ENCODE measurements at regions not wholly inside any gene's neighbourhood (a gene's known extent, or its start where the extent isn't known, plus 50 kb on each side); places are given as distances from the start of the nearest gene placed in this dataset.

DNA sequence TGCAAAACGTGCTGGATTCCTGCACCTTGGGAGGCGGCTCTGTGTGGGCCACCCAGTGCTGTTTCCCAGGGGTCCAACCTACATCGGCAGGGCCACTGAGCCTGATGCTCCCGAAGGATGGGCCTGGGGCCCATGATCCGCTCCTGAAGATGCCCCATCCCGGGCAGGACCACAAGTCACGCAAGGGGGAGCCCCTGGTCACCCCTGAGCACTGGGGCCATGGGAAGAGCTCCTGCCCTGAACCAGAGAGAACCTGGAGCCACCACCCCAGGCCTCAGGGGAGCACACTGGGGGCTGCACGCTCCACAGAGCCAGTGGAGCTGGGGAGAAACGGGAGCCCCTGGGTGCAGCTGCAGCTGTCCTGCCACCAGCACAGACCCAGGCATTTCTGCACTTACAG is 124.6 kb upstream of the SFSWAP start:
- TF ChIP-seq CTCF (conservative IDR thresholded peaks at IDR 0.05; ENCODE audit: low read depth, low read length) (no peak), EZH2 (IDR thresholded peaks at IDR 0.05; ENCODE audit: borderline replicate concordance, low read depth, low read length, poor library complexity, severe bottlenecking) (no peak)
